ENCODE measurements at regions not wholly inside any gene's neighbourhood (a gene's known extent, or its start where the extent isn't known, plus 50 kb on each side); places are given as distances from the start of the nearest gene placed in this dataset.

GRCh38 chr6:114588726-114589125 lies 245.9 kb upstream of the HS3ST5 start:
- no peaks in the 10 kb centered on the region for H3K27me3 ChIP-seq (replicated peaks in 1 of 7)
- H3K4me3 ChIP-seq: no peak overlapping the region
- no peak overlapping the region for H3K27ac ChIP-seq
- H3K4me1 ChIP-seq: no peaks in the 10 kb centered on the region
- H3K9me3 ChIP-seq: peaks cover 0 to under 1% (median 0%) of the 10 kb centered on the region in 8 donors
- no peak for DNase-seq
- H3K36me3 ChIP-seq: no peaks in the 10 kb centered on the region
- no peak for TF ChIP-seq CTCF (IDR thresholded peaks at IDR 0.05 in 8 of 11, conservative IDR thresholded peaks at IDR 0.05 in 3 of 11)
- no peak for TF ChIP-seq POLR2A (IDR thresholded peaks at IDR 0.05)
- no peak for TF ChIP-seq POLR2AphosphoS5 (IDR thresholded peaks at IDR 0.05)
- 66 to 82% (median 79%) methylated on average over 5 of the region's 5 CpGs for WGBS, 5 donors
- intact Hi-C loops (cut with DNase I; ENCODE audit: low total_unique reads): no loop called here

GRCh38 chr6:114586298-114586697 lies 243.5 kb upstream of the HS3ST5 start:
- TF ChIP-seq CTCF (IDR thresholded peaks at IDR 0.05 in 8 of 11, conservative IDR thresholded peaks at IDR 0.05 in 3 of 11): no peak
- intact Hi-C loops (cut with DNase I; ENCODE audit: low total_unique reads): no loop called here
- Histone ChIP-seq H3K4me3 (no peak overlapping the region), H3K4me1 (no peaks in the 10 kb centered on the region), H3K27ac (no peak overlapping the region), H3K36me3 (no peaks in the 10 kb centered on the region), H3K9me3 (peaks cover 0 to 25% (median 20%) of the 10 kb centered on the region in 8 donors), H3K27me3 (replicated peaks in 1 of 7) (no peaks in the 10 kb centered on the region)
- no peak for DNase-seq
- whole genome bisulfite sequencing, 5 donors: 40 to 60% (median 47%) methylated on average over 2 of the region's 2 CpGs

- no peak for TF ChIP-seq CTCF (IDR thresholded peaks at IDR 0.05 in 8 of 11, conservative IDR thresholded peaks at IDR 0.05 in 3 of 11)
- TF ChIP-seq POLR2A (IDR thresholded peaks at IDR 0.05): no peak
- TF ChIP-seq POLR2AphosphoS5 (IDR thresholded peaks at IDR 0.05): no peak
- peaks cover 0 to 36% (median 28%) of the 10 kb centered on the region in 8 donors for H3K9me3 ChIP-seq
- intact Hi-C loops (cut with DNase I; ENCODE audit: low total_unique reads): no loop called here
- no peak overlapping the region for H3K27ac ChIP-seq
- no peaks in the 10 kb centered on the region for H3K4me1 ChIP-seq
- DNase-seq: no peak
- H3K36me3 ChIP-seq: no peaks in the 10 kb centered on the region
- 34 to 63% (median 46%) methylated on average over 2 of the region's 2 CpGs for WGBS, 5 donors
- no peaks in the 10 kb centered on the region for H3K27me3 ChIP-seq (replicated peaks in 1 of 7)
- H3K4me3 ChIP-seq: no peak overlapping the region
These were observed 238.5 kb upstream of the HS3ST5 start for GRCh38 chr6:114581293-114581692.

- Histone ChIP-seq H3K36me3 (no peaks in the 10 kb centered on the region), H3K27me3 (replicated peaks in 1 of 7) (no peaks in the 10 kb centered on the region)
These were observed 238.1 kb upstream of the HS3ST5 start for GRCh38 chr6:114580882-114581281.

More at GRCh38 chr6:114580882-114581281, 238.1 kb upstream of the HS3ST5 start:
- DNase-seq: no peak
- Histone ChIP-seq H3K4me1 (no peaks in the 10 kb centered on the region), H3K4me3 (no peak overlapping the region), H3K27ac (no peak overlapping the region), H3K9me3 (peaks cover 0 to 36% (median 28%) of the 10 kb centered on the region in 8 donors)
- TF ChIP-seq POLR2AphosphoS5 (IDR thresholded peaks at IDR 0.05) (no peak), POLR2A (IDR thresholded peaks at IDR 0.05) (no peak), CTCF (IDR thresholded peaks at IDR 0.05 in 8 of 11, conservative IDR thresholded peaks at IDR 0.05 in 3 of 11) (no peak)
- intact Hi-C loops (cut with DNase I; ENCODE audit: low total_unique reads): no loop called here
- WGBS, 5 donors: 52 to 71% (median 60%) methylated on average over 3 of the region's 3 CpGs
